DOHH2 (cell line): ENCODE measurements at regions not wholly inside any gene's neighbourhood (a gene's known extent, or its start where the extent isn't known, plus 50 kb on each side); places are given as distances from the start of the nearest gene placed in this dataset.

Source experiments
- CTCF ChIP-seq: fragments of 200-600 bp; sonication (generic); IDR thresholded peaks from one replicate; pipeline ENCODE4 v1.5.1; 2014; ENCODE audit warnings: antibody characterized with exemption, mild to moderate bottlenecking, low read depth, low read length; ENCODE audit not compliant: poor library complexity, severe bottlenecking
- EZH2phosphoT487 ChIP-seq: fragments of 200-600 bp; sonication (generic); IDR thresholded peaks from 2 replicates; pipeline ENCODE4 v1.6.1; 2017; ENCODE audit warnings: borderline replicate concordance, mild to moderate bottlenecking, antibody characterized with exemption, low read length, moderate library complexity, mixed read lengths

- TF ChIP-seq CTCF (no peak), EZH2phosphoT487 (no peak)
These were observed 86.8 kb upstream of the ANKRD10 start for GRCh38 chr13:111001636-111002035.
